ENCODE measurements at regions not wholly inside any gene's neighbourhood (a gene's known extent, or its start where the extent isn't known, plus 50 kb on each side); places are given as distances from the start of the nearest gene placed in this dataset.

- in situ Hi-C loops (cut with HindIII; ENCODE audit: low sequenced_read_pairs) = loop anchor here (5.0 kb wide), 1 partner anchor 52 kb away; no protein-coding TSS in a partner anchor
These were observed 313.8 kb downstream of the UACA start for GRCh38 chr15:70449311-70450141.

GRCh38 chr15:70447928-70448698, 315.2 kb downstream of the UACA start:
- in situ Hi-C loops (cut with HindIII; ENCODE audit: low sequenced_read_pairs) = loop anchor here (5.0 kb wide), 1 partner anchor 51 kb away; no protein-coding TSS in a partner anchor

DNA sequence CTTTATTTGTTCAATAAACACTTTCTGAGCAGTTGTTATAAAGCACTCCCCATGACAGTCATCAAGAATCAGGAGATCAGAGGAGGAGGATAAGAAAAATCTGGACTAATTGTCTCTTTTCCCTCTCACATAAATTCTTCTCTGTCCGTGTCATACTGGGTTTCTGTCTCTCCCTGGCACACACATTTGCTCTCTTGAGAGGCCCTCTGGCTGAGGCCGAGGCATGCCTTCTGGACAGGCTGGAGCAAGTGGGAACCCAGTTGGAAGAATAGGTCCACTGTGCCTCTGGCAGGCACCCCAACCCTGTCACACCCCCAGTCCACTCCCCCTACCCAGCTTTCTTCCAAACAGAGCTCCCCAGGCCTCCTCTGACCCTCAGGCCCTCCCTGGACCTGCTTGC, 315.8 kb downstream of the UACA start:
- in situ Hi-C loops (cut with HindIII; ENCODE audit: low sequenced_read_pairs) = loop anchor here (5.0 kb wide), 1 partner anchor 50 kb away; no protein-coding TSS in a partner anchor

- in situ Hi-C loops (cut with HindIII; ENCODE audit: low sequenced_read_pairs) = loop anchor here (5.0 kb wide), 1 partner anchor 50 kb away; no protein-coding TSS in a partner anchor
These were observed 316.3 kb downstream of the UACA start for GRCh38 chr15:70447081-70447480.

- in situ Hi-C loops (cut with HindIII; ENCODE audit: low sequenced_read_pairs) = no loop called here
These were observed 319.7 kb downstream of the UACA start for GRCh38 chr15:70443486-70444273.

DNA sequence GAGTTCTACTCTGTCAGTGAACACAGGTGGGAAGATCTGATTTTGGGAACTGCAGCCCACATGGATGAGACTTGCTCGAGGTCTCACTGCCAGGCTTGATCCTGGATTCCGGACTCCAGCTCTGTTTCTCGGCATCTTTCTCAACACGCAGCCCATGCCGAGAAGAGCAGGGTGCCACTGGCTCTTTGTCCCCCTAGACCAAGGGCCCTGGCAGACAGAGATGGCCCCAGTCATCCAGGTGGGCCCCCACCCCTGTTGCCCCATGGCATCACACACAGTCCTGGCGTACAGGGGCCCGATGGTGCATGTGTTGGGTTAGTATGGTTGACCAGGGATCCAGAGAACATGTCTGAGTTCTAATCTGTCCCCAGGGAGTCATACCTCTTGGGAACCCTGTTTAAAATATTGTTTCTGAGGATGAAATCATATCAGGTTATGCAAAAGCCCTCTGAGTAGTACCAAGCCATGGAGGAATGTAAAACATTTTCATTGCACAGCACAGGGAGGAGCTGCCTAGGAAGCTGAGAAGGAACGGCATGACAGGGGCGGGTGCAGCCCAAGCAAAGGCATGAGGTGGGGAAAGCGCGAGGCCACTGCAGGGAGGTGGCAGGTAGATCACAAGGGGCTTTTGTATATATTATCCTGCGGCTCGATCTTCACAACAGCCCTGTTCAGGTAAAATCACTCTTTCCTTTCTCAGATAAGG, 320.6 kb downstream of the UACA start:
- in situ Hi-C loops (cut with HindIII; ENCODE audit: low sequenced_read_pairs) = no loop called here

GRCh38 chr15:70442211-70442610, 321.1 kb downstream of the UACA start:
- in situ Hi-C loops (cut with HindIII; ENCODE audit: low sequenced_read_pairs) = no loop called here

- in situ Hi-C loops (cut with HindIII; ENCODE audit: low sequenced_read_pairs) = no loop called here
These were observed 322.8 kb downstream of the UACA start for GRCh38 chr15:70440416-70441138.

DNA sequence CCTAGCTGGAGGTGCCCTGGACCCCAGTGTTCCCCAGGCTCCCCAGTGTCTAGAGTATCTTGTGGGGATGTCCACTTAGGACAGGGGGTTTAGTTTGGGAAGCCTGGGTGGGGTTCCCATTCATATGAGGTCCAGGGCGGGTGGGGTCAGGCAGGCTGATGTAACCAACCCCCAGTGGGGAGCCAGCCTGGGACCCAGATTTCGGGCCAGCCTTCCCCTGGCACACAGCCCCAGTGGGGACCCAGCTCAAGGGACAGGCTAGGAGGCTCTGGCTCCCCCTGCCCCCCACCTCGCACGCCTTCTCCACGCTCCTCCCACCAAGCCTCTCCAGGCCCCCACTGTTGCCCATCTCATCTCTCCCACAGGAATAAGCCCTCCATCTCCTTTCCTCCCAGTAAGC, 323.5 kb downstream of the UACA start:
- in situ Hi-C loops (cut with HindIII; ENCODE audit: low sequenced_read_pairs) = no loop called here

- in situ Hi-C loops (cut with HindIII; ENCODE audit: low sequenced_read_pairs) = no loop called here
These were observed 324.0 kb downstream of the UACA start for GRCh38 chr15:70439304-70439877.

GRCh38 chr15:70438776-70439175, 324.6 kb downstream of the UACA start:
- in situ Hi-C loops (cut with HindIII; ENCODE audit: low sequenced_read_pairs) = no loop called here

GRCh38 chr15:70437882-70438451, 325.4 kb downstream of the UACA start:
- in situ Hi-C loops (cut with HindIII; ENCODE audit: low sequenced_read_pairs) = no loop called here

DNA sequence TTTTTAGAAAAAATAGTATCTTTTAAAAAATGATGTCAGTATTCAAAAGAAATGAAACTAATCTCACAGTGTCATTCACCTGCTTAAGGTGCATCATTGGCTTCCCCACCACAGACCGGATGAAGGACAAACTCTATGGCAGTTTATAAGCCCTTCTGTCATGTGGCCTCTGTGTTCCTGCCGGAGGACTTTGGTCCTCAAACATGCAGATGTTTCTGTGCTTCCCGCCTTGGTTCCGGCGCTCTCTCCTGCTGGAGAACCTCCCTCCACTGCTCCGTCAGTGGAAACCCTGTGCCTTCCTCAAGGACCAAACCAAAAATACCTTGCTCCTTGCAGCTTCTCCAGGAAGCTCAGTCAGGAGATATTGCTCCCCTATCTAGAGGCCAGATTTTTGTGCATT, 326.3 kb downstream of the UACA start:
- in situ Hi-C loops (cut with HindIII; ENCODE audit: low sequenced_read_pairs) = no loop called here

DNA sequence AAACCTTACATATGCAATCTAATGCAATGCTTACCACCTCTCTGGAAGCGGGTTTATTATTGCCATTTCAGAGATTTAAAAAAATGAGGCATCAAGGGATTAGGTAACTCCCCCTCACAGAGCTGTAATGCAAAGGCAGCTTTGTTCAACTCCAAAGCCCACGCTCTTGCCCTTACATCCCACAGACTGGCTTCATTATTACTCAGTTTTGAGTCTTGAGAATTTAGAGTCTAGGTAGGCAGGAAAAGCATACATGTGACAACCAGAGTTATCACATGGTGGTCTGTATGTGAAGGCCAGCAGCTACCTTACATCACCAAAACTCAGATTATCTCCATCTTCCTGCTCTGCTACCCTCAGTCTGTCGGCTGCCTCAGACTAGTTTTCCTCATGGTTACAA, 326.9 kb downstream of the UACA start:
- in situ Hi-C loops (cut with HindIII; ENCODE audit: low sequenced_read_pairs) = no loop called here

DNA sequence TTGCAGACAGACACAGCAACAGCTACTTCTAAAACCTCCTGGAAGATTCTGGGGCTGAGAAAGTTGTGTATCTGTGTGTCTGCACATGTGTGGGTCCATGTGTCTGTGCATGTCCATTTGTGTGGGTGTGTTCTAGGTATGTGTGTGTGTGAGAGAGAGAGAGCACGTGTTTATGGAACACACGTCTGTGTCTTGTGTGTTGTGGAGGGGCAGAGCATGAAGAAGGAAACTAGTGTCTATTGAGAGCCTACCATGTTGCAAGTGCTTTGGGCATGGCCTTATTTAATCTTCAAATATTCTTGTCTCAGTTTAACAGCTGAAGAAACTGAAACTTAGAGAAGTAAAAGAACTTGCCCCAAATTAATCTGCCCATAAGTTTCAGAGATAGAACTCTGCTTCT, 327.5 kb downstream of the UACA start:
- in situ Hi-C loops (cut with HindIII; ENCODE audit: low sequenced_read_pairs) = no loop called here

DNA sequence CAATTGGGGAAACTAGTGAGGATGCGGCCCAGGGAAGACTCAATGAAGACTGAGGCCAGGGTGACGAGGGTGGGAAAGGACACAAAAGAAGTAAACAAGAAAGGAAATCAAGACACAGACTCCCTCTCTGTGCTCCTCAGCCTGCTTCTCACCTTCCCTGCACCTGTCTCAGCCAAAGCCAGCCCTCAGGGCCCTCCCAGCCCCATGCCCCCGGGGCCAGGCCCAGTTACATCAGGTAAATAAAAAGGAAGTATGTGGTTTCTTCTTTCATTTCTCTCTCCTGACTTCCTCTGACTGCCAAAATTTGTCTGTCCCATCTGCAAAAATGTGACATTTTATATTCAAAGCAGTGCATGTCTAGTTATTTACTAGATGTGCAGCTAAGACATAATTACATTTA, 328.0 kb downstream of the UACA start:
- in situ Hi-C loops (cut with HindIII; ENCODE audit: low sequenced_read_pairs) = no loop called here

DNA sequence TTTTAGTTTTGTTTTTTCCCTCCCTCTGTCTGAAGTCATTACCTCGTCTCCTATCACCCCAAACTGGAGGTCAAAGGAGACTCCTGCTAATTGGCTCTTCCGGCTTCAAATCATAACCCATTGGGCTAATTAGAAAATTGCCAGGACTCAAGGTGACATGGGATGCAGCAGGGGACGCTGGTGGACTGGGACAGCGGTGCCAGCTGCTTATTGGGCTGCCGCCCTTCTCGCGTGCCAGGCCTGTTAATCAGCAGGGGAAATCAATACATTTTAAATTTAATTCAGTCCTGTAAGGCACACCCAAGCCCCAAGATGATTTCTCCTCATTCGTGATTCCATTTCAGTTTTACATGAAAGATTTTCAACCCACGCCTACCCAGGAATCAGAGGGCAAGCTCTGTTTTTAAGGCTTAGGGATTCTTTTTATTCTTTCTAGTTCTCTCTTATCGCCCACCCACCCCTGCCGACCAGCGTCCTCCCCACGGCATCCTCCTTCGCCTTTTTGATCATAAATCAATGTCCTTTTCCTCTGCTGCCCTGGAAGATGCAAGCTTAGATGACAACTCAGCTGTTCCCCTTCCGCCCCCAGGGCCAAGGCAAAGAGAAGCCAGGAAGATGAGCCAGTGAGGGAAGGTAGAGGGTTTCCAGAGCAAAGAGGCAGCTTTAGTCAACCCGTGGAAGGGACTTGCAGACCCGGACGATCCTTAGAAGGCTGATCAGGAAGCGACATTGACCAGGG, 329.6 kb downstream of the UACA start:
- in situ Hi-C loops (cut with HindIII; ENCODE audit: low sequenced_read_pairs) = no loop called here

DNA sequence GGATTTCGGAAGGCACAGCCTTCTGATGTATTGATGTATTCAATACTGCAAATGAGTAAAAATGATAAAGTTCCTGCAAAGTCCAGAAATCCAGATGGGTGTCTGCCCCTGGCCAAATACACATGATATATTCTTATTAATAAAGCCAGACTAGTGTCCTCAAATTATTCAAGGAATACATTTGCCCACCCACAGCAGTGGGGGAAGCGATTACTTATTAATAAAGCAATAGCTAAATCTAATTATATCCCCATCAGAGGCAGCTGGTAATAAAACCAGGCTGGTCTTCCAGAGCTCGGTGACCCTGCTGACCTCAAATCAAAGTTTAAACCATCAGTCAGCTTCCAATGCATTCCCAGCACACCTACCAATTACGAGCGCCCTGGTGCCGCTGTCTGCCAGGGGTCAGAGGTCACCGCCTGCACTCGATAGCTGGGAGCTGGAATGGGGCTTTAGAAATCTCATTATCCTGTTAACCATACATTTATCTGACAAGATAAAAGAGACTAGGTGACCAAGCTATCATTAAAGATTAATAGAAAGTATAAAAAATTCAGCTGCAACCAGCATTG, 330.3 kb downstream of the UACA start:
- in situ Hi-C loops (cut with HindIII; ENCODE audit: low sequenced_read_pairs) = no loop called here

Data from DLD1 (cell line).